HG03060 (cell line): ENCODE measurements at regions not wholly inside any gene's neighbourhood (a gene's known extent, or its start where the extent isn't known, plus 50 kb on each side); places are given as distances from the start of the nearest gene placed in this dataset.
"Not testable (repeated sequence)": the region's sequence is repeated elsewhere in the genome, so short reads cannot be mapped to it uniquely, and the experiment has no call there.

ENCODE experiments used
- ATAC-seq: cut with Tn5 transposase; IDR thresholded peaks from one replicate; pipeline ENCODE4 v1.9.1; 2021; ENCODE audit warnings: low read depth, moderate number of reproducible peaks; ENCODE audit not compliant: unreplicated experiment

GRCh38 chr9:108803428-108804065, 52.2 kb downstream of the ACTL7B start:
- ATAC-seq = no peak

- ATAC-seq = no peak
Measured at GRCh38 chr9:108802967-108803366, 52.8 kb downstream of the ACTL7B start.

GRCh38 chr9:108801949-108802348, 53.8 kb downstream of the ACTL7B start:
- ATAC-seq = no peak

GRCh38 chr9:108800632-108801099, 55.1 kb downstream of the ACTL7B start:
- ATAC-seq = no peak

- ATAC-seq = no peak
Measured at GRCh38 chr9:108793573-108793972, 62.2 kb downstream of the ACTL7B start.

- no peak for ATAC-seq
Measured at GRCh38 chr9:108789742-108790141, 66.0 kb downstream of the ACTL7B start.

GRCh38 chr9:108787690-108788048, 68.1 kb downstream of the ACTL7B start:
- ATAC-seq = no peak

GRCh38 chr9:108786901-108787689, 68.7 kb downstream of the ACTL7B start:
- ATAC-seq = no peak

GRCh38 chr9:108786322-108786721, 69.5 kb downstream of the ACTL7B start:
- ATAC-seq = no peak

- ATAC-seq = no peak
Measured at GRCh38 chr9:108784998-108785397, 70.8 kb downstream of the ACTL7B start.

GRCh38 chr9:108783731-108784495, 71.9 kb downstream of the ACTL7B start:
- ATAC-seq = no peak

- no peak for ATAC-seq
Measured at GRCh38 chr9:108783326-108783725, 72.5 kb downstream of the ACTL7B start.

GRCh38 chr9:108780942-108781734, 74.6 kb downstream of the ACTL7B start:
- no peak for ATAC-seq

GRCh38 chr9:108779551-108780325, 76.0 kb downstream of the ACTL7B start:
- no peak for ATAC-seq

GRCh38 chr9:108776920-108777639, 78.7 kb downstream of the ACTL7B start:
- ATAC-seq = no peak

- ATAC-seq = no peak
Measured at GRCh38 chr9:108775901-108776306, 79.9 kb downstream of the ACTL7B start.

- ATAC-seq = not testable (repeated sequence)
Measured at GRCh38 chr9:108774088-108774487, 81.7 kb downstream of the ACTL7B start.

- no peak for ATAC-seq
Measured at GRCh38 chr9:108772301-108772894, 83.4 kb downstream of the ACTL7B start.

GRCh38 chr9:108768744-108769143, 87.0 kb downstream of the ACTL7B start:
- ATAC-seq = no peak
